ENCODE measurements at regions not wholly inside any gene's neighbourhood (a gene's known extent, or its start where the extent isn't known, plus 50 kb on each side); places are given as distances from the start of the nearest gene placed in this dataset.
A peak's percentile ranks its signal among the peaks of the same experiment; 100 is the strongest.

DNA sequence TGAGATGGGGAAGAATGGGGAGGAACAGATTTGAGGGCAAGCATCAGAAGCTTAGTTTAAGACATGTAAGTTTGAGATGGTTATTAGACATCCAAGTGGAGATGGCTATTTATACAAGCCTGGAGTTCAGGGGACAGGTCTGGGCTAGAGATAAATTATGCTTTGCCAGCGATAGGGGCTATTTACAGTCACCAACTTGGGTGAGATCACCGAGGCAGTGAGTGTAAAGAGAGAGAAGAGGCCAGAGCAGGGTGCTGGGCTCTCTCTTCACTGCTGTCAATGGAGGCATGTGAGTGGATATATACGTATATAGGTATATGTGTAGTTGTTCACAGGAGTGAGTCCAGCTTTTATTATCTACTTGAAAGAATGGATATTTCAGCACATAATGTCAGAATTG, 81.0 kb downstream of the QPCT start:
- DNase-seq (ENCODE audit: low read depth in 2 of 2), result no peak

DNA sequence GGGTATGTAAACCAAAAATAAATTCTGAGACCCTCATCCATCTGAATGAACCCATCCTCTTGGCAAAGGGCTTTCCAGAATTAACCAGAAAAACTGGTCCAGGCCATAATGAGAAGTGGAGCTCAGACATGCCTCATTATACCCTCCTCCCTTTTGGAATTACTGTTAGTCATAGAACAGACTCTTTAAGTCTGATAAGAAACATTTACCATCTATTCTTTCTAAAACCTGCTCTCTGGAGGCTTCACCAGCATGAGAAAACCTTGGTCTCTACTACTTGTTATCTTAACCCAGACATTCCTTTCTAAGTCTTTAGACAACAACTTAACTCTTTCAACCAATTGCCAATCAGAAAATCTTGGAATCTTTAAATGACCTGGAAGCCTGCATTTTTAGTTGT, 82.8 kb downstream of the QPCT start:
- no peak for DNase-seq (ENCODE audit: low read depth in 2 of 2)

DNA sequence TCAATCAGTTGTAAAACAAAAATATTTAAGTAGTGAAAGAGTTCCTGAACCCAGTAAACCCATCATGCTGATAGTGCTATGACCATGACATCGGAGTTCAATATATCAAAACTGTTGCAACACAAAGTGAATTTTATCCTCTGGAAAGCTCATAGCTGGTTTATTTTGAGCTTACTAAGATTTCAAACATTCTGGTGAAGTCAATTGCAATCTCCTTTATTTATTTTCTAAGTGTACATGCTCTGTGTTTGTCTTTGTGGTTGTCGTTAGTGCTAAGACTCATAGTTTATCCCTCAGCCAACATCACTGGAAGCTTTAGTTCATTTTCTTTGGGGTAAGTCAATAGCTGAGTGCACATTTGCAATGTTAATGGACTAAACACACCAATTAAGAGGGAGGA, 91.9 kb downstream of the QPCT start:
- DNase-seq (ENCODE audit: low read depth in 2 of 2), result no peak

DNA sequence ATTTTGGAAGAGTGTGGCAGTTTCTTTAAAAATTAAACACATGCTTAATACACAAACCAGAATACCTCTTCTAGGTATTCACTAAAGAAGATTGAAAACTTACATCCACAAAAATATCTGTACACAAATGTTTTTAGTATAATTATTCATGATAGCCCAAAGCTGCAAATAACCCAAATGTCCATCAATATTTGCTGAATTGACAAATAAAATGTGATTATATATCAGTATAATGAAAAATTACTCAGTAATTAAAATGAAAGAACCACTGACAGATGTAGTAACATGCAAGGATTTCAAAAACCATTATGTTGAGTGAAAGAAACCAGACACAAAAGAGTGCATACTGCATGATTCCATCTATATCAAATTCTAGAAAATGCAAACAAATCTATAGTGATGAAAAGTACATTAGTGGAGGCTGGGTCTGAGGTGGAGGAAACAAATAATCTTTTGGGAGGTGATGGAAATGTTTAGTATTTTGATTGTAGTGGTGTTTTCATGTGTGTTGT, 94.8 kb downstream of the QPCT start:
- DNase-seq (ENCODE audit: low read depth in 2 of 2), result no peak

DNA sequence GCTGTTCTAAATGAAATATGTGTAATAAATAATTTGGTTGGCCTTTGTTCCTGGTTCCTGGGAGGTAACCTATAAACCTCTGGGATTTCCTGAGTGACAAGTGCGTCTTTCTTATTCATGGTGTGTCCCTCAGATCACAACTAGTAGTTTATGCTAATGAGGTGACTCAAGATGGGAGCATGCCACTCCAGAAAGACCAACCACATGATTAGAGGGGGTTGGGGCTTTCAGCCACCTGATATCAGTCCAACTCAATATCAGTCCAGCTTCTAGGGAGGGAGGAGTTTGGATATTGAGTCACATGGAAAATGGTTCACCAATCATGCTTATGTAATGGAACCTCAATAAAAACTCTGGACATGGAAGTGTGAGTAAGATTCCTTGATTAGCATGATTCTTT, 96.6 kb downstream of the QPCT start:
- no peak for DNase-seq (ENCODE audit: low read depth in 2 of 2)

DNA sequence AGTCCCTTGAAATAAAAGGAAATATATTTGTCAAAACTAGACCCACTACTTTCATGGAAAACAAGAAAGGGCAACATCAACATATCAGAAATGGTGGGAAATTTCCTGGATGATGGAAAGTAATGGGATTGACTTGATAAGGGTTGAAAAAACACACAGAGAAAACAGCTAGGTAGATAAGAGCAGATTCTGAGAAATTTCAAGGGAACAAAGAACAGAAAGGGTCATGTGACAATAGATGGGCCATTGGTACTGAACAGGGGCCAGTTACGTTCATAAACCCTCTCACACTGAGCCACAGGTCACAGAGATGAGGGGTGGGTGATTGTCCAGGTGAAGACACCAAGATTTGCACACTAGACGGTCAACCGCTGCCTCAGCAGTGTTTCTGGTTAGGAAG, 98.7 kb downstream of the QPCT start:
- DNase-seq (ENCODE audit: low read depth in 2 of 2), result no peak

DNA sequence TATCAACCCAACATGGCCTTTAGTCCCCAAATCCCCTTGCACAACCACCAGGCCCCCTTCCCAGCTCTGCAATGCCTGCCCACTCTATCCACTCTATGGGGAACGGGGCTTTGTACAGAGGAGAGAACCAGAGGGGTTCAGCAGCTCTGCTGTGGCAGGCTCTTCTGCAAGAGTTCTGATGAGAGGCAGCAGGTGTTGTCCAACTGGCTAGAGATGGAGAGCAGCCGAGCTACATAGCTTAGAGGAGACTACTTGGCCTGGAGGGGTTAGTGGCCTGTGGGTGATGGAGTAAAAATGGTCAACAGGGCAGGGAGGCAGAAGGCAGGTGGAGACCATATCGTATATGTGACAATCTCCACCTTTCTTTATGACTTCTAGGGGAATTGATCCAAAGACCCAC, 103.0 kb downstream of the QPCT start:
- DNase-seq (ENCODE audit: low read depth in 2 of 2), result no peak

DNA sequence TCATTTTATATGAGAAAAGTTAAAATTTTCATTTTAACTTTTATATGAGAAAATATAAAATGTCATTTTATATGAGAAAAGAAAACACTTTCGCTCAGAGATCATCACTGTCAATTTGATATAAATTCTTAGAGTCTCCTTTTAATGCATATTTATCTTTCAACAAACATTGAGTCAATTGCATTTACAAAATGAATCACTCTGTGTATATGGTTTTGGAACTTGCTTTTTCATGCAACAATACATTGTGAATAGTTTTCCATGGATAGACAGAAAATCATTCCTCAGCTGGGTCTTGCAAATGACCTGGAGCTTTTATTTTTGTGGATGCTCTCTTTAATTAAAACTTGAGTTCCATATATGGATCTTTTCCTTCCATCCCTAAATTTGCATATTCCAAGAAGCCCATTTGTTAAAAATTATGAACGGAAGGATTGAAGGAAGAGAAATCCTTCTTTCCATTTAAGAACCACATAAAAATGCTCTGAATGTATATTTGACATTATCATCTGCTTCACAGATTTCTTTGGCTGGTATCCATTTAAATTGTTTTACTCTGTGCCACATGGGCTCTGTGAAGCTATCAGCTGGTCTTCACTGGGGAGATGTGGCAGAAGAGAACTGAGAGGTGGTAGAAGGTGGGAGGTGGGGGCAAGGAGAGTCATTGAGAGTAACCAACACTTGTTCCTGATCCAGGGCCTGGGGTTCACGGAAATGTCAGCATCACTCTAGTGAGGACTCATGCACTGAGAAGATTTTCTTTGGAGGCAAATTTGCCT, 104.1 kb downstream of the QPCT start:
- DNase-seq (ENCODE audit: low read depth in 2 of 2), result no peak

DNA sequence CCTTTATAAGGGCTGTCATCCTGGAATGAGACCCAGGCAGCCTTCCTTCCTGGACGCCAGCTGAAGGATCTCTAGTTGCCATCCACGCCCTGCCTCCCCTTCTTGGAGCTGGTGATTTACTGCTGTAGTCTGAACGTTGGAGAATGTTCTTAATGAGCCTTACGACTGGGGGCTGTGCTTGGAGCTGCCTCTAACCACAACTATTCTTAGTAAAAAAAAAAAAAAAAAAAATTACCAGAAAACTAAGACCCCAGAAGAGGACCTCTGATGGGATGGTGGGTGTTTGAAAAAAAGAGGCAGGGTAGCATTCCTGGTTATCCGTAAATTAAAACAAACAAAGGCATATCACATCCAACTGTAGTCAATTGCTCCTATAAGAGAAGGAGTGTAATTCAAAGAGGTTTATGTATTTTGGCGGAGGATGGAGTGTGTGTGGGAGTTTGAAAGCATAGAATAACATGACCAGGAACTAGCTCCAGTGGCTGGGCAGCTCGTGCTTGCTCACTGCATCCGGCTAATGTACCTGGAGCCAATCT, 105.4 kb downstream of the QPCT start:
- DNase-seq (ENCODE audit: low read depth in 2 of 2), result no peak

DNA sequence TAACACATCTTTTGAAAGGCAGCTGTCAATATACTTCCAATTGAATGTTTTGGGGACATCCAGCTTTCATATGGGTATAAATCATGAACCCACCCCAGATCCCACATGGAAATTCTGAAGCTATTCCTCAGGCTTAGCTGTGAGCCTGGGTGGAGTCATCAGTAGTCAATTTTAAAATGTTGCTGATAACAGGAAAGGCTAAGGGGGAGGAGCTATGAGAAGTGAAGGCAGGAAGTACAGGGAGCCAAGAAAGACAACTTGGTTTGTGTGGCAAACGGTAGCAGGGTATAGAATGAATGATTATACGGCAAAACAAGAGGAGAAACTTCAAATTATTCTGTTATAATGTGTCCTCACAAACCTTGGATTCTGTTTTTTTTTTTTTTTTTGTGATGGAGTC, 108.6 kb downstream of the QPCT start:
- DNase-seq (ENCODE audit: low read depth in 2 of 2), result no peak

DNA sequence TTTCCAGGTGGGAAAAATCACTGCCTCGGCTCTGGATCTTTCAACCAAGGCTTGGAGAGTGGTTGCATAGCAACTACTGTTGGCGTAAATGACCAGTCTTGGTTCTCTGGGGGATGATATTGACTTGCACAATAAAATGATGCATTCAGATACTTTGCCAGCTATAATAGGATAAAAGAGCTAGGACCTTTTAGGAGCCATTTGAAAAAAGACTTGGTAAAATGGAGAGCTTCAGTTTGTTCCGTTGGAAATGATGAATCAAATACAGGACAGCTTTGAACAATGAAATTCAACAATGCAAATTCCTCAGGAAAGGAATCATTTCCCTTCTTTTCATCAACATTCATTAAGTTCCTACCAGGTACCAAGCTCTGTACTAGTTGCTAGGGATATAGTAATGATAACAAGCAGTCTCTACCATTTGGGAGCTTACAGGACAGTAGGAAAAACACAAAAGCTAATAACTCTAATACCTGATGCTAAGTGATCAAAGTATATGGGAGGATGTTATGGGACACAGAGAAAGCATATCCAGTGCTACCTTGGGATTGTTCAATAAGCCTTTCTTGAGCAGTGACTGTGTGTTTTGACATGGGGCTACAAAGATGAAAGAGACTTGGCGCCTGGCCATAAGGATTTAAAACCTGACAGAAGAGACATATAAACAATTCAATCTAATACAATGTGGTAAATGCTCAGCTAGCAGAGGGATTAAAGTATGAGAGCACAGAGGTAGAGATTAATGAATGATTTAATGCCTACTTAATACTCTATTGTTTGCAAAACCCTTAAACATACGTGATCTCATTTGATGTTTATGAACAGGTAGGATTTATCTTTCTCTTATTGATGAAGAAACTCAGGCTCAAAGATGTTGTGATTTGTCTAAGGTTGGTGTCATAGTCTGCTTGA, 110.7 kb downstream of the QPCT start:
- no peak for DNase-seq (ENCODE audit: low read depth in 2 of 2)

DNA sequence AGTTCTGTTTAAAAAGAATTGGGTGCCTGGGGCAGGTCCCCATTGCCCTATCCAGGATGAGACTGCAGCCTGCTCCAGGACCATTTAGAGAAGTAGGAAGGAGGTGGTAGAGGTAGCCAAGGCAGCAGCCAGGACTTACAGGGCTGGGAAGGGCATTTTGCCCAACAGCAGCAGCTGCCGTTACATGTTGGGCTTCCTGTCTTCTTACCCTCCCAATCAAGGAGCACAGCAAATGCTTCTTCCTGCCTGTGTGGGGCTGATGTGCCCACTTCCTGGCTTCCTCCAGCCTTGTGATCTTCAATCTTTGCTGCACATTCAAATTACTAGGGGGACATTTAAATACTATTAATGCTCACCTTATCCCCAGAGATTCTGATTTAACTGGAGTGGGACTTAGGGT, 112.0 kb downstream of the QPCT start:
- peak in 1 of 2 donors; percentile 7 for DNase-seq (ENCODE audit: low read depth in 2 of 2)

DNA sequence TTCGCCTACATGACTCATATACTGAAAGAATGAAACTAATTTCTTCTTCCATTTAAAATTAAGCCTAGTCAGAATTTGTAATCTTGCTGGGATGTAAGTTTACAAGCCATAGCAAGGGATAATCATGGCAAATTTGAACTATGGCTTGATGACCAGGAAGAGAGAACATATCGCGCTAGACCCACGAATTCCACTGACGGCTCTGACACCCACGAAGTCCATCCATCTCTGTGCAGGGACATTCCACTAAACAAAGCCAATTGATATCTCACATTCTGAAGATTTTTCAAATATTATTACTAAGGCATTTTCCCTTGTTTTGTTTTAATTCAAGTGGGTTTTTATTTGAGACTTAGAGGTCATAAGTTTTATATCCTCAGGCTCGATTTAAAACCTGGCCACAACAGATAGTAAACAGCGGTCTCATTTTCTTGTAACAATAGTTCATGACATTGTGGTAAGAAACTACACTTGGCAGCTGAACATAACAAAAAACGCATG, 113.0 kb downstream of the QPCT start:
- DNase-seq (ENCODE audit: low read depth in 2 of 2), result no peak

DNA sequence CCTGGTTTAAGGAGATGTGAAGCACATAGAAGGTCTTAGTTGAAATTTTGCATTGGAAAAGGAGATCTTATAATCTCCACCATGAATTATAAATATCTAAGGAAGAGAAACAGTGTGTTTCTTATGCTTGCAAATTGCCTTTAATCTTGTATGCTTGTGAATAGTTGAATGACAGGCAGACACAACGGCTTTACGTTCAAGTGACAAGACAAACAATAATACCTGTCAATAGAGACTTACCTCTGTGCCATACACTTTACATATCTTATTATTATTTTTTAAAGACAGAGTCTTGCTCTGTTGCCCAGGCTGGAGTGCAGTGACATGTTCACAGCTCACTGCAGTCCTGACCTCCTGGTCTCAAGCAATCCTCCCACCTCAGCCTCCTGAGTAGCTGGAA, 113.7 kb downstream of the QPCT start:
- DNase-seq (ENCODE audit: low read depth in 2 of 2), result no peak

DNA sequence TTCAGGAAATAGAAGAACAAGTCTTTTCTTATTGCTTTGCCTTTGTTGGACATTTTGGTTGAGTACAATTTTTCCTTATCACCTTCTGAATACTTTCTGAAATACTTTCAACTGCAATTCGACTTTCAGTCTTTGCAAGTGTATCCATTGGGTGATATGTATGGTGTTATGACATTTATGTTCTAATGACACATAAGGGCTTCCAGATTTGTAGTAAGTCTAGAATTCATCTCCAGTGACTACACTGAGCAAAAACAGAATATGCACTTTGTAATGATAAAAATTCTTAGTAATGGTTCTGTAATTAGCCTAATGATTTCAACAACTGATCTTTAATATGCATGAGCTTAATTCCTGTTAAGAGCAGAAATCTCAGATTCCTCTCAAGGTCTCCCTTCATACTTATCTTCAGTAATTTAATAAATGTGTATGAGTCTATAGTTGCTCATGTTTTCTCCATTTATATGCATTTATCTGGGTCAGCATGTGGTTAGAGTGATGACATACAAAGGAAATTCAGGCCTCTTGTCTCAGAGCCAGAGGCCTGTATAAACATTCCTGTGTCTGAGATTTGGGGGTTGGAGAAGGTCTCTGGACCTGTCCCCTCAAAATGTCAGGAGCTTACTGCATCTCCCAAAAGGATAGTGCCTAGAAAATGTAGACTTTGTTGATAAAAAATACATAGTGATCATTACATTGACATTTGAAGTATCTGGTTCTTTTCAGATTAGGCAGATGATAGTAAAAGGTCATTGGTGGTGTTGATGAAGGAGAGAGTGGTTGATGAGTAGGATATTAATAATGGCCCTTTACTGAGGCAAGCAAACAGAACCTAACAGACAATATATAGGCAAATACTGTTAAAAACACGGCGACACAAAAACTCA, 114.9 kb downstream of the QPCT start:
- no peak for DNase-seq (ENCODE audit: low read depth in 2 of 2)

DNA sequence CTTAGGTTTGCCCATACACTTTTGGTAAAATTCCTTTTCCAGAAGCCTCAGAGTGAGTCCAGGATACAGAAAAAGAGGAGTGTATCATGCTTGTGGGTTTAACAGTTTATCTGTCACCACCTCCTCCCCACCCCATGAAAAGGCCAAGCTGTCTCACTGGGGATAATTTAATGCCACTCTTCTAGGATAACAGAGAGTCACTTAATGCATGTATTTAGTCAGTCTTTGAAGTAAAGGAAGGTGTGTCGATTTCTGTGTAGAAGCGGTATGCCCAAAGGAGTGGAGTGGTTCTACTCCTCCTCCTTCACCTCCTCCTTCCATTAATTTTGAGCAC, 116.4 kb downstream of the QPCT start:
- no peak for DNase-seq (ENCODE audit: low read depth in 2 of 2)

DNA sequence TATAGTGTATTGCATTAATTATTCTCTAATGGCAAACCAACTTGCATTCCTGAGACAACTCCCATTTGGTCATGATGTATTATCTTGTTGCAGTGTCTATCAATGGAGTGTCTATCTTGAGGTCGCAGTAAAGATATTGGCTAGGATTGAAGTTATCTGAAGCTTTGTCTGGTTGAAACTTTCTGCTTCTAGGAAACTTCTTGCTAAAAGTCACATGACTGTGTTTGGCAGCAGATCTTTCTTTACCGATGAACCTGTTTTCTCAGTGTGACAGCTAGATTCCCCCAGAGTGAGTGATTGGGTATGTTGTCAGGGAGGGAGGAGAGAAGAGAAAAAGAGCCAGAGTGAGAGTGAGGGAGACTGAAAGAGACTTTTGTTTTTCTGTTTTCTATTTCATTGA, 119.6 kb downstream of the QPCT start:
- no peak for DNase-seq (ENCODE audit: low read depth in 2 of 2)

DNA sequence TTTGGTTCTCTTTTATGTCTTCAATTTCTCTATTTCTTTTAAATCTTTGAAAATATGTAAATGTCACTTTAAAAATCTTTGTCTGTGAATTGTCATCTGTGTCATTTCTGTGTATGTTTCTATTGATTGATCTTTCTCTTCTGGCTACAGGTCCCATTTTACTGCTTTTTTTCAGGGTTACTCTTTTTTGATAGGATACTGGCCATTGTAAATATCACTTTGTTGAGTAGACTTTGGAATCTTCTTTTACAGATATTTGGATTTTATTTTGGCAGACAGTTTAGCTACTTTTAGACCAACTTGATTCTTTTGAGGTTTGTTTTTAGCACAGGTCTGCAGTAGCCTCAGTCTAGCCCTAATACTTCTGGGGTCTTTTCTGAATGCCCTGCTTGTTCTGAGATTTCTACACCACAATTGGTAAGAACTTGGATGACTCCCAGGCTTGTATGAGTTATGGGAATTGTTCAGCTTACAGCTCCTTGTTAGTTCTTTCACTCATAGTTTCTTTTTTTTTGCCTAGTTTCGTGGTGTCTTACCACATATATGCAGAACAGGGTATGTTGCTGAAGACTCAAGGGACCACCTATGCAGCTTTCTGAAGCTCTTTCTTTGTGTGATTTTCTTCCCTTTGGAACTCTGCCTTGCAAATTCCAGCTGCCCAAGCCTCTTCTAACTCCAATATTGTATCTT, 122.2 kb downstream of the QPCT start:
- DNase-seq (ENCODE audit: low read depth in 2 of 2), result no peak

DNA sequence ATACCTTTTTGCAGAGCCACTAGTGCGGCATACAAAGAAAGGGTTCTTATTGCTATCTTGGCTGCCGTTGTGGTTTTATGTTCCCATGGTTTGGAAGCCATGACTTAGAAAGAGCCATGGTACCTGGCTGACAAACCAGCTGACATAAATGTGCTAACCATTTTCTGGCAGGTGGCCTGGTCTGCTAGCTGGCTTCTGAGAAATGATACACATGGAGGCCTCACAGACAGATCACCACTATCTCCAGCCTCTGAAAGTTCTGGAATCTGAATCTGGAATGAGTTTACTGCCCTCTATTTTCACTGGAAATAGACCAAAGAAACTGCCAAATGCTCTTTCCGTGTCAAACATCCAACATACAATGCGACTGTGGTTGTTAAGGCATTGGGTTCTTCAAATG, 123.7 kb downstream of the QPCT start:
- no peak for DNase-seq (ENCODE audit: low read depth in 2 of 2)

DNA sequence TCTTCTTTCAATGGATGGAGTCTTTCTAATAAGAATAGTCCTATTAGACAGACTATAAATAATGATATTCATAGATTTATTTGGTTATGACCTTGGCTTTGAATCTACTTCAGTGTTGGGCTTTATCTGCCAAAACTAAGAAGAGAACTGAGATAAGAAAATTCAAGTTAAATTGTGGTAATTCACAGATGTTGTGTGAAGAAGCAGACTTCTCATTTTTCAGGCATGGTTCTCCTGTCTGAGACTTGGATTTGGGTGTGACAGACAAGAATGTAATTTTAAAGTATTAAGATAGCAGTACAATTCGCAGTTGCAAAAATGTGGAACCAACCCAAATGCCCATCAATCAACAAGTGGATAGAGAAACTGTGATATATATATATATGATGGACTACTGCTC, 124.7 kb downstream of the QPCT start:
- DNase-seq (ENCODE audit: low read depth in 2 of 2), result no peak

DNA sequence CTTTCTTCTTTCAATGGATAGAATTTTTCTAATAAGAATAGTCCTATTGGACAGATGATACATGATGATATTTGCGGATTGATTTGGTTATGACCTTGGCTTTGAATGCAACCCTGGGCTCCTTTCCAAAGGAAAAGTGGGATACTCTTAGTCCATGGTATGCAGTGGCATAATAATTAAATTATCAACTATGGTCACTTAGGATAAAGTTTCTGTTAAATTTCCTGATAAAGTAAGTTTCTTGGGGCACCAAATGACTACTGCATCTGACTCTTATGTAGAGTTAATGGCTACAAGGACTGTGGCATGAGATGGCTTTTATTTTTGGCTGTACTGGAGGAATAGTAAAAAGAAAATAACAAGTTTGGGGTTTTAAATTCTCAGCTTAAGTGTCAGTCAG, 126.7 kb downstream of the QPCT start:
- no peak for DNase-seq (ENCODE audit: low read depth in 2 of 2)
